GM12892 (cell line): ENCODE measurements at regions not wholly inside any gene's neighbourhood (a gene's known extent, or its start where the extent isn't known, plus 50 kb on each side); places are given as distances from the start of the nearest gene placed in this dataset.

Experiments
- POLR2A ChIP-seq: IDR thresholded peaks from 2 replicates; pipeline ENCODE4 v1.6.1; 2011; ENCODE audit warnings: low read depth, low read length, control low read depth
- POLR2AphosphoS5 ChIP-seq: IDR thresholded peaks from 2 replicates; pipeline ENCODE4 v1.6.1; 2011; ENCODE audit warnings: low read depth, low read length, control low read depth
- TAF1 ChIP-seq: IDR thresholded peaks from 2 replicates; pipeline ENCODE4 v1.6.1; 2011; ENCODE audit warnings: low read depth, mild to moderate bottlenecking, control low read depth, low read length, borderline replicate concordance

DNA sequence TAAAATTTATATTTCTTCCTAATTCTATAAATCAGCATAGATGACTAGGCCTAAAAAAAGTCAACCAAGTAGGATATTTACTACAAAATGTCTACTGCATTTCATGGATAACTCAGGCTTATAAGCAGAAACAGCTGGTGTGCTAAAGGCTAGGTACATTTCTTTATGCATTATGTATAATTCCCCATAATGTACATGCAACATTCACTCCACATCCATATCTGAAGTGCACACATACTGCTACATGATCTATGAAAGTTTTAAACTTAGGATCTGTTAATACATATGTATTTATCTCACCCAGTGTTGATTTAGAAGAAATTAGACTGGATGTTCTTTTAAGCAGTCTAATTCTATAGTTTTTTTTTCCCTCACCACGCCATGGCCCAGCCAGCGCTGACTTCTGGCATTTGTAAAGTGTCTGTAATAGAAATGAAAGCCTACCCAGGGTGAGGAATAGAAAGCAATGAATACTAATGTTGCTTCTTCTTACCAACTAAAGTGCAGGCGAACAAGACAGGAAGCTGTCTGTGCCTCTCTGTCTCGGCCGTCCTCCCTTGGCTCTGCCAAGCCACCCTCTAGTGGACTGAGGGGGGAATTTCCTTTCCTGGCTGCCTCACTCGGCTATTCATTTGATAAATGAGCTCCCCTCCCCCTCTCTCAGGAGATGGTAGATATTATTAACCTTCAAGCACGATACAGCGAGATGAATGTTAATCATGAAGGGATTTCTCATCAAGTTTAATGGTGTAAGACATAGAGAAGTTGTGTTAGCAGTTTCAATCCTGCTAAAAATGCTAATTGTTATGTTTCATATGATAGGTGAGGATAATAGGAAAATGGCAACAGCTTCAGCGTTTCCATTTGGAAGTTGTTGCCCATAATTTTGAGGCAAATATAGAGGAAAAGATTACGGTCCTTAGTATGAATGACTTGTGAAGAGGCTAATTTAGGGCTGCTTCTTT lies 384.5 kb downstream of the MTX2 start:
- TF ChIP-seq POLR2A (no peak), POLR2AphosphoS5 (no peak), TAF1 (no peak)
